HFFc6 (cell line): ENCODE measurements at regions not wholly inside any gene's neighbourhood (a gene's known extent, or its start where the extent isn't known, plus 50 kb on each side); places are given as distances from the start of the nearest gene placed in this dataset.

Experiments used
- DNase-seq: peaks from one replicate; pipeline ENCODE4 v3.0.0-alpha.2; 2018
- H3K27ac Mint-ChIP-seq: 2 replicates; pipeline ENCODE4 v1.8.0; 2020; ENCODE audit warnings: mild to moderate bottlenecking, mixed read lengths
- H3K27me3 Mint-ChIP-seq: 2 replicates; pipeline ENCODE4 v1.8.0; 2021; ENCODE audit warnings: mild to moderate bottlenecking, moderate library complexity, mixed read lengths; ENCODE audit not compliant: insufficient read depth
- H3K36me3 Mint-ChIP-seq: 2 replicates; pipeline ENCODE4 v1.8.0; 2021; ENCODE audit warnings: low read depth, mixed read lengths
- H3K4me1 Mint-ChIP-seq: 2 replicates; pipeline ENCODE4 v1.8.0; 2020; ENCODE audit warnings: low read depth, mixed read lengths
- H3K4me3 Mint-ChIP-seq: 2 replicates; pipeline ENCODE4 v1.8.0; 2020; ENCODE audit warnings: mild to moderate bottlenecking, moderate library complexity, mixed read lengths
- H3K9me3 Mint-ChIP-seq: 2 replicates; pipeline ENCODE4 v1.8.0; 2020; ENCODE audit warnings: mild to moderate bottlenecking, mixed read lengths
- CTCF ChIP-seq: fragments of 200-600 bp; sonication (generic); IDR thresholded peaks from 2 replicates; pipeline ENCODE4 v1.5.0; 2021; ENCODE audit warnings: antibody characterized with exemption, mild to moderate bottlenecking

GRCh38 chr4:157574606-157575005, 354.1 kb downstream of the GRIA2 start:
- H3K36me3 Mint-ChIP-seq, result no peaks in the 10 kb centered on the region
- no peaks in the 10 kb centered on the region for H3K27me3 Mint-ChIP-seq
- TF ChIP-seq CTCF, result no peak
- H3K9me3 Mint-ChIP-seq, result peaks cover 2% of the 10 kb centered on the region
- no peak for DNase-seq
- H3K27ac Mint-ChIP-seq, result no peak overlapping the region
- no peaks in the 10 kb centered on the region for H3K4me1 Mint-ChIP-seq
- H3K4me3 Mint-ChIP-seq, result no peak overlapping the region

GRCh38 chr4:157572951-157573350, 352.4 kb downstream of the GRIA2 start:
- no peaks in the 10 kb centered on the region for H3K4me1 Mint-ChIP-seq
- no peaks in the 10 kb centered on the region for H3K36me3 Mint-ChIP-seq
- H3K9me3 Mint-ChIP-seq, result peaks cover 4% of the 10 kb centered on the region
- H3K27ac Mint-ChIP-seq, result no peak overlapping the region
- TF ChIP-seq CTCF, result no peak
- DNase-seq, result no peak
- H3K27me3 Mint-ChIP-seq, result no peaks in the 10 kb centered on the region
- no peak overlapping the region for H3K4me3 Mint-ChIP-seq

- DNase-seq, result no peak
- Mint-ChIP-seq H3K27ac (no peak overlapping the region), H3K4me3 (no peak overlapping the region), H3K27me3 (no peaks in the 10 kb centered on the region; the same call in 1 of the 2 replicates), H3K36me3 (no peaks in the 10 kb centered on the region), H3K9me3 (peaks cover 4% of the 10 kb centered on the region), H3K4me1 (no peaks in the 10 kb centered on the region)
- no peak for TF ChIP-seq CTCF
These were observed 351.8 kb downstream of the GRIA2 start for GRCh38 chr4:157572284-157572683.

- Mint-ChIP-seq H3K27me3 (no peaks in the 10 kb centered on the region; the same call in 1 of the 2 replicates), H3K9me3 (peaks cover 15% of the 10 kb centered on the region), H3K36me3 (no peaks in the 10 kb centered on the region), H3K27ac (no peak overlapping the region), H3K4me1 (no peaks in the 10 kb centered on the region), H3K4me3 (no peak overlapping the region)
- DNase-seq, result no peak
- no peak for TF ChIP-seq CTCF
These were observed 344.2 kb downstream of the GRIA2 start for GRCh38 chr4:157564771-157565170.

GRCh38 chr4:157564218-157564617, 343.7 kb downstream of the GRIA2 start:
- Mint-ChIP-seq H3K4me1 (no peaks in the 10 kb centered on the region), H3K9me3 (peaks cover 12% of the 10 kb centered on the region), H3K27me3 (no peaks in the 10 kb centered on the region; the same call in 1 of the 2 replicates), H3K4me3 (no peak overlapping the region), H3K27ac (no peak overlapping the region), H3K36me3 (no peaks in the 10 kb centered on the region)
- no peak for TF ChIP-seq CTCF
- no peak for DNase-seq

- no peak overlapping the region for H3K4me3 Mint-ChIP-seq
- DNase-seq, result no peak
- no peaks in the 10 kb centered on the region for H3K36me3 Mint-ChIP-seq
- peaks cover 12% of the 10 kb centered on the region for H3K9me3 Mint-ChIP-seq
- no peak overlapping the region for H3K27ac Mint-ChIP-seq
- no peaks in the 10 kb centered on the region for H3K4me1 Mint-ChIP-seq
- H3K27me3 Mint-ChIP-seq, result no peaks in the 10 kb centered on the region
- TF ChIP-seq CTCF, result no peak
These were observed 337.5 kb downstream of the GRIA2 start for GRCh38 chr4:157558016-157558415.
